ENCODE measurements at regions not wholly inside any gene's neighbourhood (a gene's known extent, or its start where the extent isn't known, plus 50 kb on each side); places are given as distances from the start of the nearest gene placed in this dataset.

DNA sequence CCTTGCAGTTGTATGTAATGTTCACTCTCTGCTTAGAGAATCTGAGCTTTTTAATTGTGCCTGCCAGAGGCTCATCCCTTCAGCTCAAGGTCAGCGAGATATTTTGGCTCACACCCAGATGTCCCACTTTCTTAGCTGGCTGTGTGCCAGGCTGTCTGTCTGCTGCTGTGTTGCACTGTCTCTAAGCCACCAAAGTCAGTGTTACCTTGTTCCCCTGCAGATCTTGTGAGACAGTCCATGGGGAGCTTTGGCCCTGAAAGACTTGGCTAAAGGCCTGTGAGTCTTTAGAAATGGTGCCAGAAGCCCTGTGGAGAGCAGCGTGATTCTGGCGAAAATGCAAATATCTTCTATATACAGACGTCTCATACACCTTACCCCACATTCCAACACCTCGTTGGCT is 293.7 kb downstream of the TTC6 start:
- Histone ChIP-seq H3K27ac (ENCODE audit: extremely low read length, insufficient read depth, low read length) (no peak overlapping the region), H3K4me1 (ENCODE audit: insufficient read depth, low read length) (peaks cover 17% of the 10 kb centered on the region), H3K9ac (ENCODE audit: insufficient read depth, low read depth, low read length) (no peak overlapping the region), H3K79me2 (ENCODE audit: insufficient read depth, low read length) (no peaks in the 10 kb centered on the region), H3K36me3 (replicated peaks in 1 of 2; ENCODE audit: control insufficient read depth in 1 of 2, insufficient read depth in 2 of 2, low read length in 2 of 2) (no peaks in the 10 kb centered on the region), H4K20me1 (ENCODE audit: insufficient read depth, low read length) (no peaks in the 10 kb centered on the region), H2AFZ (ENCODE audit: low read length) (no peak overlapping the region), H3K27me3 (ENCODE audit: control insufficient read depth in 1 of 2, insufficient read depth in 2 of 2, low read length in 2 of 2) (no peaks in the 10 kb centered on the region), H3K4me2 (ENCODE audit: low read depth, low read length) (no peak overlapping the region), H3K4me3 (replicated peaks in 1 of 3; ENCODE audit: insufficient read depth in 1 of 3, low read depth in 2 of 3, low read length in 3 of 3) (no peak overlapping the region), H3K9me3 (ENCODE audit: low read length) (peaks cover 8% of the 10 kb centered on the region; the same call in 1 of the 2 replicates)
- FAIRE-seq = no peak
- peak; percentile 56 for DNase-seq (ENCODE audit: low spot score)
- intact Hi-C loops (cut with micrococcal nuclease; ENCODE audit: unreplicated experiment) = loop anchor here (5.0 kb wide), 1 partner anchor 657 kb away; no protein-coding TSS in a partner anchor
- WGBS (ENCODE audit: low lambda C conversion rate) = 54% methylated on average over 5 of the region's 5 CpGs
- ChIA-PET CTCF (ENCODE audit: low intra/inter-chr PET ratio, low total read pairs) (interaction anchor here (1.7 kb wide), 1 partner anchor 180 kb away, joined by 4 read pairs; no protein-coding TSS in a partner anchor), POLR2A (interaction anchor here (0.8 kb wide), 1 partner anchor 293 kb away, joined by 3 read pairs; no protein-coding TSS in a partner anchor)
- peak; percentile 46 for ATAC-seq
- BruUV-seq (replicated peaks) = no TSS peak
- in situ Hi-C loops (cut with HindIII; ENCODE audit: extremely low pct_ligation_motif_present, low pct_unique_long_range_greater_than_20kb) = no loop called here
- TF ChIP-seq TMF1 (CRISPR knock-in tag; IDR thresholded peaks at IDR 0.05; ENCODE audit: low read depth) (no peak), RARA (CRISPR knock-in tag; IDR thresholded peaks at IDR 0.05) (peak; percentile 16; the same call in 1 of the 2 replicates), PRDM4 (CRISPR knock-in tag; IDR thresholded peaks at IDR 0.05; ENCODE audit: borderline replicate concordance) (no peak), KLF6 (CRISPR knock-in tag; IDR thresholded peaks at IDR 0.05) (no peak), MYNN (CRISPR knock-in tag; IDR thresholded peaks at IDR 0.05; ENCODE audit: low read depth) (no peak), ZMYM2 (CRISPR knock-in tag; IDR thresholded peaks at IDR 0.05) (no peak), SOX6 (IDR thresholded peaks at IDR 0.05) (no peak), SOX6 (CRISPR knock-in tag; IDR thresholded peaks at IDR 0.05) (no peak), MAFK (conservative IDR thresholded peaks at IDR 0.05 in 1 of 2, IDR thresholded peaks at IDR 0.05 in 1 of 2; ENCODE audit: low read length in 2 of 2) (no peak), ZNF382 (CRISPR knock-in tag; IDR thresholded peaks at IDR 0.05; ENCODE audit: borderline replicate concordance) (no peak), HNRNPUL1 (IDR thresholded peaks at IDR 0.05; ENCODE audit: low read depth, low read length) (no peak), SALL1 (CRISPR knock-in tag; IDR thresholded peaks at IDR 0.05) (peak; percentile 42; the same call in 1 of the 2 replicates)
- TF ChIP-seq, protein P1, sequence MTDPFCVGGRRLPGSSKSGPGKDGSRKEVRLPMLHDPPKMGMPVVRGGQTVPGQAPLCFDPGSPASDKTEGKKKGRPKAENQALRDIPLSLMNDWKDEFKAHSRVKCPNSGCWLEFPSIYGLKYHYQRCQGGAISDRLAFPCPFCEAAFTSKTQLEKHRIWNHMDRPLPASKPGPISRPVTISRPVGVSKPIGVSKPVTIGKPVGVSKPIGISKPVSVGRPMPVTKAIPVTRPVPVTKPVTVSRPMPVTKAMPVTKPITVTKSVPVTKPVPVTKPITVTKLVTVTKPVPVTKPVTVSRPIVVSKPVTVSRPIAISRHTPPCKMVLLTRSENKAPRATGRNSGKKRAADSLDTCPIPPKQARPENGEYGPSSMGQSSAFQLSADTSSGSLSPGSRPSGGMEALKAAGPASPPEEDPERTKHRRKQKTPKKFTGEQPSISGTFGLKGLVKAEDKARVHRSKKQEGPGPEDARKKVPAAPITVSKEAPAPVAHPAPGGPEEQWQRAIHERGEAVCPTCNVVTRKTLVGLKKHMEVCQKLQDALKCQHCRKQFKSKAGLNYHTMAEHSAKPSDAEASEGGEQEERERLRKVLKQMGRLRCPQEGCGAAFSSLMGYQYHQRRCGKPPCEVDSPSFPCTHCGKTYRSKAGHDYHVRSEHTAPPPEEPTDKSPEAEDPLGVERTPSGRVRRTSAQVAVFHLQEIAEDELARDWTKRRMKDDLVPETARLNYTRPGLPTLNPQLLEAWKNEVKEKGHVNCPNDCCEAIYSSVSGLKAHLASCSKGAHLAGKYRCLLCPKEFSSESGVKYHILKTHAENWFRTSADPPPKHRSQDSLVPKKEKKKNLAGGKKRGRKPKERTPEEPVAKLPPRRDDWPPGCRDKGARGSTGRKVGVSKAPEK (CRISPR knock-in tag; IDR thresholded peaks at IDR 0.05; ENCODE audit: borderline replicate concordance) = no peak
- TF ChIP-seq, protein P2, sequence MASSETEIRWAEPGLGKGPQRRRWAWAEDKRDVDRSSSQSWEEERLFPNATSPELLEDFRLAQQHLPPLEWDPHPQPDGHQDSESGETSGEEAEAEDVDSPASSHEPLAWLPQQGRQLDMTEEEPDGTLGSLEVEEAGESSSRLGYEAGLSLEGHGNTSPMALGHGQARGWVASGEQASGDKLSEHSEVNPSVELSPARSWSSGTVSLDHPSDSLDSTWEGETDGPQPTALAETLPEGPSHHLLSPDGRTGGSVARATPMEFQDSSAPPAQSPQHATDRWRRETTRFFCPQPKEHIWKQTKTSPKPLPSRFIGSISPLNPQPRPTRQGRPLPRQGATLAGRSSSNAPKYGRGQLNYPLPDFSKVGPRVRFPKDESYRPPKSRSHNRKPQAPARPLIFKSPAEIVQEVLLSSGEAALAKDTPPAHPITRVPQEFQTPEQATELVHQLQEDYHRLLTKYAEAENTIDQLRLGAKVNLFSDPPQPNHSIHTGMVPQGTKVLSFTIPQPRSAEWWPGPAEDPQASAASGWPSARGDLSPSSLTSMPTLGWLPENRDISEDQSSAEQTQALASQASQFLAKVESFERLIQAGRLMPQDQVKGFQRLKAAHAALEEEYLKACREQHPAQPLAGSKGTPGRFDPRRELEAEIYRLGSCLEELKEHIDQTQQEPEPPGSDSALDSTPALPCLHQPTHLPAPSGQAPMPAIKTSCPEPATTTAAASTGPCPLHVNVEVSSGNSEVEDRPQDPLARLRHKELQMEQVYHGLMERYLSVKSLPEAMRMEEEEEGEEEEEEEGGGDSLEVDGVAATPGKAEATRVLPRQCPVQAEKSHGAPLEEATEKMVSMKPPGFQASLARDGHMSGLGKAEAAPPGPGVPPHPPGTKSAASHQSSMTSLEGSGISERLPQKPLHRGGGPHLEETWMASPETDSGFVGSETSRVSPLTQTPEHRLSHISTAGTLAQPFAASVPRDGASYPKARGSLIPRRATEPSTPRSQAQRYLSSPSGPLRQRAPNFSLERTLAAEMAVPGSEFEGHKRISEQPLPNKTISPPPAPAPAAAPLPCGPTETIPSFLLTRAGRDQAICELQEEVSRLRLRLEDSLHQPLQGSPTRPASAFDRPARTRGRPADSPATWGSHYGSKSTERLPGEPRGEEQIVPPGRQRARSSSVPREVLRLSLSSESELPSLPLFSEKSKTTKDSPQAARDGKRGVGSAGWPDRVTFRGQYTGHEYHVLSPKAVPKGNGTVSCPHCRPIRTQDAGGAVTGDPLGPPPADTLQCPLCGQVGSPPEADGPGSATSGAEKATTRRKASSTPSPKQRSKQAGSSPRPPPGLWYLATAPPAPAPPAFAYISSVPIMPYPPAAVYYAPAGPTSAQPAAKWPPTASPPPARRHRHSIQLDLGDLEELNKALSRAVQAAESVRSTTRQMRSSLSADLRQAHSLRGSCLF (CRISPR knock-in tag; IDR thresholded peaks at IDR 0.05; ENCODE audit: borderline replicate concordance) = no peak
